ENCODE measurements at regions not wholly inside any gene's neighbourhood (a gene's known extent, or its start where the extent isn't known, plus 50 kb on each side); places are given as distances from the start of the nearest gene placed in this dataset.

DNA sequence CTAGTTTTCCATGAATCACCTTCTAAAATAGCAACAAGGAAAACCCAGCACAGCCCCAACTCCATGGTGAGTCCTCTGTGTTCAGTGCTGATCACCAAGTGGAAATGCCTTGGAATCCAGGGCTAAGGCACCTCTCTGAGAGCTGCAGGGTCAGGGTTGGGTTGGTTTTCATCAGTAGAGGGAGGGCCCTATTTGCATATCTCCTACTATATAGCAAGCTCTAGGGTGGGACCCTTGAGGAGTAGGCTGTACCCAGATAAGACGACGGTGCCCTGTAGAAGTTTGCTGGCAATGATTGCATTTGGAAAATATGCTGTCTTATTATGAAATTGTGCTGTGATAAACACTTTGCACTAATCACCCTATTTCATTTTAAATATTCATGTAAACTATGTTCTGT lies 1011.8 kb downstream of the TMEM121 start:
- TF ChIP-seq, protein P1, sequence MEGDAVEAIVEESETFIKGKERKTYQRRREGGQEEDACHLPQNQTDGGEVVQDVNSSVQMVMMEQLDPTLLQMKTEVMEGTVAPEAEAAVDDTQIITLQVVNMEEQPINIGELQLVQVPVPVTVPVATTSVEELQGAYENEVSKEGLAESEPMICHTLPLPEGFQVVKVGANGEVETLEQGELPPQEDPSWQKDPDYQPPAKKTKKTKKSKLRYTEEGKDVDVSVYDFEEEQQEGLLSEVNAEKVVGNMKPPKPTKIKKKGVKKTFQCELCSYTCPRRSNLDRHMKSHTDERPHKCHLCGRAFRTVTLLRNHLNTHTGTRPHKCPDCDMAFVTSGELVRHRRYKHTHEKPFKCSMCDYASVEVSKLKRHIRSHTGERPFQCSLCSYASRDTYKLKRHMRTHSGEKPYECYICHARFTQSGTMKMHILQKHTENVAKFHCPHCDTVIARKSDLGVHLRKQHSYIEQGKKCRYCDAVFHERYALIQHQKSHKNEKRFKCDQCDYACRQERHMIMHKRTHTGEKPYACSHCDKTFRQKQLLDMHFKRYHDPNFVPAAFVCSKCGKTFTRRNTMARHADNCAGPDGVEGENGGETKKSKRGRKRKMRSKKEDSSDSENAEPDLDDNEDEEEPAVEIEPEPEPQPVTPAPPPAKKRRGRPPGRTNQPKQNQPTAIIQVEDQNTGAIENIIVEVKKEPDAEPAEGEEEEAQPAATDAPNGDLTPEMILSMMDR (conservative IDR thresholded peaks at IDR 0.05; ENCODE audit: low read depth, low read length): no peak
- no peak for TF ChIP-seq EZH2 (IDR thresholded peaks at IDR 0.05; ENCODE audit: borderline replicate concordance, low read depth, low read length, poor library complexity, severe bottlenecking)
